NCI-H460 (cell line): ENCODE measurements at regions not wholly inside any gene's neighbourhood (a gene's known extent, or its start where the extent isn't known, plus 50 kb on each side); places are given as distances from the start of the nearest gene placed in this dataset.
"Not testable (repeated sequence)": the region's sequence is repeated elsewhere in the genome, so short reads cannot be mapped to it uniquely, and the experiment has no call there.

Experiments
- DNase-seq: peaks from one replicate; pipeline ENCODE4 v3.0.0-alpha.2; 2016; ENCODE audit warnings: low read depth; ENCODE audit errors: extremely low read depth

- DNase-seq = no peak
These were observed 1240.7 kb upstream of the WWC1 start for GRCh38 chr5:167050568-167051401.

GRCh38 chr5:167051402-167051768, 1240.1 kb upstream of the WWC1 start:
- no peak for DNase-seq

GRCh38 chr5:167052791-167053190, 1238.7 kb upstream of the WWC1 start:
- DNase-seq = no peak

- no peak for DNase-seq
These were observed 1233.8 kb upstream of the WWC1 start for GRCh38 chr5:167057665-167058064.

DNA sequence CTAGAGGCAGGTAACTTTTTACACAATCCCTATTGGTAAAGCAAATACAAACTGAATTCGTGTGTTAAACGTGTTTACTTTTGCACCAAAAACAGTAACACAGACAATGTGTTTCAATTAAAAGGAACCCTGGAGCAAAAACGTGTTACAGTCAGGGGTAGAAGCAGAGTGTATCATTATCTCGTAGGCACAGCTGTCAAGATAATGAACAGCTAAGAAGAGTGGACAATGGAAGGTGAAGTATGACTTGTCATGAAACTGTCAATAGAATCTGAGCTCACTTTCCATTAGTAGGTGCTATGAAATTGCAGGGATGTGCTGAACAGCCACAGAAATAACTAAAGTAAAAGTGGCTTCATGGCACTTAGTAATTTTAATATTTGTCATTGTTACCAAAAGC, 1229.8 kb upstream of the WWC1 start:
- DNase-seq = no peak

GRCh38 chr5:167063116-167063515, 1228.3 kb upstream of the WWC1 start:
- no peak for DNase-seq

DNA sequence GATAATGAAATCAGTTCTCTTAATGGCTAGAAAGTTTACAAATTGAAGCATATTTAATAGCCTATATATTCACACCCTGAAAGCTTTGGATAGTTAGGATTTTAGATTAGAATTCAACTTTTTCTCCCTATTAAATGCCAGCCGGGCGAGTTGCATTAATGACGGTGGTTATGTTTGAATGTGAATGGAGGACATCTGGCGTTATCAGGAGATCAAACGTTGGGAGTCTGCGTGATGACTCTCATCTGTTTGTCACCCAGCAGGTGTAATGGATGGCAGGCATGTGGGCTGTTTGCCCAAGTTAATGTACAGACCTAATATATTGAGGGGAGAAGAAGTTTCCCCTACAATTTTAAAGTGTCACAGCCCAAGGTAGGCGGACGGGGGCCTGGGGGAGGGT, 1227.7 kb upstream of the WWC1 start:
- no peak for DNase-seq

DNA sequence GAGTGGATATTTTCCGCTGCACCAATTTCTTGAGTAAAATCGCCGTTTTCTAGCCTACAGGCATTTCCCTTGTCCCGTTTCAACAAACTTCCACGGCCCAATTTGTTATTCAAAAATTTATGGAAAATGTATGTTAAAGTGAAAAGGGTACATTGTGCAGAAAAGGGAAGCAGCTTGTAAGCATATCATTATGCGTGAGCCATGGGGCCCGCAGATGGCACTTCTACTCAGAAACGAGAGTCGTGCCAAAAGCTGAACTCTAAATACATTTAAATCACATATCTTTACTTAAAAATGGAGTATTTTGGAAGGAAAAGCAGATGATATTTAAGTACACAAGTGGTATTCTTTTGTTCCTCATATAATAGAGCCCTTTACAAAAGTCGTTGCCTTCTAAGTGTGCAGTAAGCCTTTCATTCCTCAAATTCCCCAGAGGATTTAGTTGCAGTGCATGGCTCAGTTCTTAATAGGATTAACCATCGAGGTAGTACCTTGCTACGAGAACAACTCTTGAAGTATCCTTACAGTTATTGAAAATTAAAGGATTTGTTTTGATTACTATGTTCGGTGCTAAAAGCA, 1227.2 kb upstream of the WWC1 start:
- no peak for DNase-seq

DNA sequence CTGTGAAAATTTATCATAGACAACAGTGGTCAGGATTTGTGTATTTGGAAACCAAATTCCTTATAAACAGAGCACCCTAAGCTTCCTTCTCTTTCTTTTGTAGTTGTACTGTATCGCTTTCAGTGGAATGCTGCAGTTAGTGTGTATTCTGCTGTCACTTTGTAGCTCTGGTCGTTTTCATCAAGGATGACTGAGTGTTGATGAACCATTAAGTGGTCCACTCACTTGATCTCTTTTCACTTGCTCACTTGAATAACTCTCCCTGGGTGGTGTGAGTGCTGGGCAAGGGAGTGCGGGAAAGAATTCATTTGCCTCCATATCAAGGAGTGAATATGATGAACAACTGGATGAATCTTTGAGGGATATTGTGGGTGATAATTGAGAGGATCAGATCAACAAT, 1225.7 kb upstream of the WWC1 start:
- DNase-seq = no peak

DNA sequence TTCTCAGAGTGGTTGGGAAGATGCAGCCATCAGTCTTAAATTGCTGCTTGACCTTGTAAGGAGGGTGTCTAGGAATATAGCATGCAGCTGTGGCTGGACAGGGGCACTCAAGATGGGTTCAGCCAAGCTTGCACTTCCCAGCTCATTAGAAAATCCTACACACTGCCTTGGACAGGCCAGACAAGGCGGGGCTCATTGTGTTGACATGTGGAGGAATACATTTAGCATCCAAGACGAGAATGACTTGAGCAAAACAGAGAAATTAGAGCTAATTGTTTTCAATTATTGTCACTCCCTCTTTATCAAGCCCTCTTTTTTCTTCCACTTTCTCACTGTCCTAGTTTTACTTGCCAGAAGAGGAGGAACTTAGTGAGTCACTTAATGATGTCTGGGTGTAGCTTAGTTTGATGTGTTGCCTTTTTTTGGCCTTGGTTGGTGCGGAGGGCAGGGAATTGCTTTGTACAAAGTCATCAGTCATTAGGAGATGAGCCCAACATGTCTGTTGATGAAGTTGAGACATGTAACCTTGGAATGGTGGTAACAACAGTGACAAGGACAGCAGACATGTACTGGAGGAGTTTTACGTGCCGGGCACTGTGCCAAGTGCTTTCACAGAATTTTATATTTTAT, 1219.3 kb upstream of the WWC1 start:
- DNase-seq = no peak

- no peak for DNase-seq
These were observed 1209.9 kb upstream of the WWC1 start for GRCh38 chr5:167081561-167081960.

GRCh38 chr5:167096816-167097215, 1194.6 kb upstream of the WWC1 start:
- DNase-seq = no peak

- no peak for DNase-seq
These were observed 1187.1 kb upstream of the WWC1 start for GRCh38 chr5:167104351-167104750.

GRCh38 chr5:167105941-167106340, 1185.5 kb upstream of the WWC1 start:
- DNase-seq = no peak

DNA sequence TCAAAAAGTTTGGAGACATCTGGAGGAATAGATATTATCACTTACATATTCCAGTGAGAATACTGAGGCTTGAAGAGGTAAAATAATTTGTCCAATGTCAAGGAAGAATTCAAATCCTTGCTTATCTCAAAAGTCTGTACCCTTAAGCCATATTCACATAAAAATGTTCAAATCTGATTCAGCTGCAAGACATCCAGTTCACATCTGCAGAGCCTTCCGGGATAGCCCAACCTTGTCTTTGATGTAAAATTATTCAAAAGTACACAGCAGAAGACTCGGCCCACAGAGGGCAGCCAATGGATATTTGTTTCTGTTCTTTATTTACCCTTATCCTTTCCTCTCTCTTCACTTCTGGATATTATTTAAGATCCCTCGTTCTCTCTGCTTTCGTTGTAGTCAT, 1183.8 kb upstream of the WWC1 start:
- no peak for DNase-seq

- not testable (repeated sequence) for DNase-seq
These were observed 1183.2 kb upstream of the WWC1 start for GRCh38 chr5:167108266-167108665.

- DNase-seq = no peak
These were observed 1178.9 kb upstream of the WWC1 start for GRCh38 chr5:167112556-167112955.

DNA sequence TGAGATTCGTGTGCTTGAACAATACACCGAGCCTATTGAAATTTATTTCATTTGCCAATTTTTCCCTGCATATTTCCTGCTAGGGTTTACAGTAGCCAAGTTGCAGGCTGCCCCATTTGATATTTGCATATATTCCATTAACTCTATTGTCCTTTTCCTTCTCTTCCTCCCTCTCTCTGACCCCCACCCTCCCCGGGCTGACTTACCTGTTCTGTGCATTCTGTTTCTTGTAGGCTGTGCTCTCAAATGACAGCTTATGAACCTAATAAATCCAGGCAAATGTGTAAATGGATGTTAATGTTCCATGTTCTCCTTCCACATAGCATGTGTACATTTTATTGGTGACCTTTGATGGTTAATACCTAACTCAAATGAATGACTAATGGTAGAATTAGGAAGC, 1169.2 kb upstream of the WWC1 start:
- no peak for DNase-seq

DNA sequence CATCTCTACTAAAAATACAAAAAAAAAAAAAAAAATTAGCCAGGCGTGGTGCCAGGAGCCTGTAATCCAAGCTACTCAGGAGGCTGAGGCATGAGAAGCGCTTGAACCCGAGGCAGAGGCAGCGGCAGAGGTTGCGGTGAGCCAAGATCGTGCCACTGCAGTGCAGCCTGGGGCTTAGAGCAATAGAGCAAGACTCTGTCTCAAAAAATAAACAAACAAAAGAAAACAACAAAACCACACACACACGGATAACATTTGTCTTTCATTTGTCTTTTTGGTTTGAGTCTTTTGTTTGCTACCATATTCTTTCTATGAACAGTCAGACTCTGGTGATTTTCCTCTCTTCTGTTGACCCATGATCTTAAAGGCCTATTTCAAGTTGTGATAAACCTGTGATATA, 1168.3 kb upstream of the WWC1 start:
- no peak for DNase-seq

DNA sequence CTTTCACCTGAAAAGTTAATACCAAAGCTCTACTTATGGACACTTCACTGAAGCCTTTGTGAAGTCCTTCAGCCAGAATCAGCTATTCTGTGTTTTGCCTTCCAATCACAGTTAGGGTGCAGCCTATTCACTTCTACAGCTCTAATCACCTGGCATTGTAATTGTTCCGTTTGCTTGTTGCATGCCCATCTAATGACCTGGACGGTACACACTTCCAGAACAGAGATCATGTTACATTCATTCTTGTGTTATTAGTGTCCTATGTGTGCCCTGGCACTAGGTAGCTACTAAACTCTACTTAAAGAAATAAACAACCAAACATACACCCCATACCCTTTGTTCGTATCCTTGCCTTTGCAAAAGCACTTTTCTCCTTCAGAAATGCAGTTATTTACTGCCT, 1162.9 kb upstream of the WWC1 start:
- no peak for DNase-seq

- no peak for DNase-seq
These were observed 1150.7 kb upstream of the WWC1 start for GRCh38 chr5:167140548-167141291.
